HG02970 (cell line): ENCODE measurements at regions not wholly inside any gene's neighbourhood (a gene's known extent, or its start where the extent isn't known, plus 50 kb on each side); places are given as distances from the start of the nearest gene placed in this dataset.
"Not testable (repeated sequence)": the region's sequence is repeated elsewhere in the genome, so short reads cannot be mapped to it uniquely, and the experiment has no call there.

Experiments used
- ATAC-seq: cut with Tn5 transposase; IDR thresholded peaks from one replicate; pipeline ENCODE4 v1.9.1; 2021; ENCODE audit warnings: mild to moderate bottlenecking, moderate library complexity, moderate number of reproducible peaks; ENCODE audit not compliant: unreplicated experiment, low FRiP score

DNA sequence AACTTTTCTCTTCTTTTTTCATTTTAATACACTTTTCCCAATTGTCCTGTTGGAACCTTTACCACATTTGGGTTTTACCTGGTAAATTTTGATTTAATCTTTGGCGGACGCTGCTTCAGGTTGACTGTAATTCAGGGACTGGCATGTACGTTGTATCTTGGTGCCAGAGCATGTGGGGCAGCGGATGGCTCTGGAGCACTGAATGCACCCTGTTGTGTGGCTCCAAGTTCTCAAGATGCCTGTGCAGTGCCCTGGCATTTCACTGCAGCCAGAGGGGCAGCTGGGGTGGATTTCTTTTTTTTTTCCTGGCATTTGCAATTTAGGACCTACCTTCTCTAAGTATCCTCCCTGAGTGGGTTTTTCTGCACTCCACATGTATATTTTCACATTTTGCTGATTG lies 242.2 kb downstream of the BLID start:
- no peak for ATAC-seq

DNA sequence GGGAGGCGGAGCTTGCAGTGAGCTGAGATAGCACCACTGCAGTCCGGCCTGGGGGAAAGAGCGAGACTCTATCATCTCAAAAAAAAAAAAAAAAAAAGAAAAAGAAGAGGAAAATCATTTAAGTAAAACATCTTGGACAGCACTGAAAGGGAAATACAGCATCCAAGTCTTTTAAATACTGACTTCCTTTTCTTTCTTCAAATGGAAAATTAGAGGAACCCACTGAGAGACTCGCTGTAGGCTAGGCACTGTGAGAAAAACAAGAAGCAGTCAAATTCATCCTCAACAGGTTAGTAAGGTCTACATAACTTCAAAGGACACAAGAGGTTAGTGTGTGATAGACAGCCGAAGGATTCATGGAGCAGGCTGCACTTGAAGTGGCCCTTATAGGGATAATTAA lies 243.7 kb downstream of the BLID start:
- ATAC-seq: no peak

DNA sequence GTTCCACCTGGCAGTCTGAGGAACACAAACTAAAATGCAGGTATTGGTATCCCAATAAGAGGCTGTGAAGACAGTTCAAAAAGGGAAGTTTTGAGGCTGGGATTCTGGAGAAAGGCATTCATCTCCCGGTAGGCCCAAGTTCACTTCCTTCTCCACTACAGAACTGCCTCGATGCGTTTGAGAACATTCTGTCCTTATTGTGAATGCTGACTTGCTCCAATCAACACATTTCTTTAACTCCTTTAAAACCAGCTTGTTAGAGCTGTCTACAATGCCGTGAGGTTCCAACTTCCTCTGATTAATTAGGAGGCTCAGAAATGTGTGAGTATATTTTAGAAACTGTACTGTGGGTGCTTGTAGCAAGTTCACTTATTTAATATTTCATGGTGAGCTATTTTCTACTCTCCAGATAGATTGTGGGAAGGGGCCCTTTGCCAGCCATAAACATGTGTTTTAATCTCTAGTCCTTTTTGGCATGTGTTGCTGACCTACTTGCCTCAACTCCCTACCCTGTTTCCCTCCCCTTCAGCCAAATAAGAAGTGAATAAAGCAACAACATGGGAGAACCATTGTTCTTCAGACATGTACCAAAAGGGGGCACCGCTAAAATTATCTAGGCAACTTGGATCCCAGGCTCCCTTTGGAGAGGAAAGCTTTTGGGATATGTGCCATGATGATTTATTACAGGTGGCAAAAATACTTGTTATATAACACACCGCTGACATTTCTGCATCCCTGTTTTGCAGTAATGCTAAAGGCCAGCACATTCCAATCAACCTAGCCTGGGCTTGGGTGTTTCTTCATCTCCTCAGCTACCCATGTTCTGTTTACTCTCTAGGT lies 245.6 kb downstream of the BLID start:
- ATAC-seq: no peak

DNA sequence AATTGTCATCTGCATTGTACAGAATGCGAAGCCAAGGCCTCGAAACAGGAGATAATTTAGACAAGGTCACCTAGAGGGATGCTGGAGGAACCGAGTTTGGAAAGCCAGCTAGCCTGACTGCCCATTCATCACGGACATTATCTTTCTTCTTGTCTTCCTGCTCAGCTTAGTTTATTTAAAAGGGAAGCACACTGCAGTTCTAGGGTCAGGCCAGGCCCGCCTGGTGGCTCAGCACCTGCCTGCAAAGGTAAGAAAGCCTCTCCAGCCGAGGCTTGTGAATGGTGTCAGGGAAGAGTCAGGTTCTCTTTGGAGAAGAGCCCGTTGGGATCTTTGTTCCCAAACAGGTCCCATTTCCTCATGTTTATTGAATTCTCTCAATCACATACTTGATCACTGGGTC lies 246.5 kb downstream of the BLID start:
- no peak for ATAC-seq

DNA sequence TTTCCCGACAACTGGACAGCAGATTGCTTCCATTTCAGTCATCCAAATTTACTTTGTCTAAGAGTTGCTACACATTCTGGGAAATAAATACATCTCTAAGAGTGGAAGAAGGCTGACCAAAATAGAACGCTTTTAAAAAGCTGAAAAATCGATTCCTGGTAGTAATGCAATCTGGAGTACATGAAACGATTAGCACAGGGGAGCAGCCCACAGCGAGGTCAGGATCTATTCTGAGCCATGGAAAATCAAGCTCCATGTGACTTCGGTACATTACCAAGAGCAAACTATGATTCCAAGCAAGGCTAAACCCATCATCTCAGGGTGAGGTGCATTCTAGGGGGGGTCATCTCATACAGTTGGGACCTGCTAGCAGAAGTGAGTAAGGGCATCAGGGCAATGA lies 249.3 kb downstream of the BLID start:
- ATAC-seq: no peak

DNA sequence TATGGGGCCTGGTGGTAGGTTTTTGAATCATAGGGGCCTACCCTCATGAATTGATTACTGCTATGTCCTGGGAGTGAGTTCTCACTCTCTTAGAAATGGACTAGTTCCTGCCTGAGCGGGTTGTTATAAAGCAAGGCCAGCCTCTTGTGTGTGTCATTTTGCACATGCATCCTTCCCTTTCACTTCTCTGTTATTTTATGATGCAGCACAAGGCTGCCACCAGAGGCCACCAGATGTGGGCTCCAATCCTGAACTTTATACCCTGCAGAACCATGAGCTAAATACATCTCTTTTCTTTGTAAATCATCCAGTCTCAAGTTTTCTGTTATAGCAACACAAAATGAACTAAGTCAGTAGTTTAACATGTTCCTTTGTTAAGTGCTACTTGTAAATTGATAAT lies 251.4 kb downstream of the BLID start:
- ATAC-seq: no peak

DNA sequence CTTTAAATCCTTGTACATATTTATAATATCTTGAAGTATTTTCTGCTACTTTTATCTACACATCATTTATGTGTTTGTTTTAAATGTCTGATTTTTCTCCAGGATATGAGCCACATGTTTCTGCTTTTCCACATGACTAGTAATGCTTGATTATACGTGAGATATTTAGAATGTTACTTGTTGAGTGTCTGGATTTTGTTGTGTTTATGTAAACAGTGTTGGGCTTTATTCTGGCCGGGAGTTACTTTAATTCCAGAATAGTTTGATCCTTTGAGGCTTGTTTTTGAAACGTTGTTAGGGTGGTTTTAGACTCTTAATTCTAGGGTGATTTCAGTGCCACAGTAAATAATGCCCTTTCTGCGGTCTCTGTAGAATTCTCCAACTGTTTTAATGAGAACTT lies 252.9 kb downstream of the BLID start:
- no peak for ATAC-seq

DNA sequence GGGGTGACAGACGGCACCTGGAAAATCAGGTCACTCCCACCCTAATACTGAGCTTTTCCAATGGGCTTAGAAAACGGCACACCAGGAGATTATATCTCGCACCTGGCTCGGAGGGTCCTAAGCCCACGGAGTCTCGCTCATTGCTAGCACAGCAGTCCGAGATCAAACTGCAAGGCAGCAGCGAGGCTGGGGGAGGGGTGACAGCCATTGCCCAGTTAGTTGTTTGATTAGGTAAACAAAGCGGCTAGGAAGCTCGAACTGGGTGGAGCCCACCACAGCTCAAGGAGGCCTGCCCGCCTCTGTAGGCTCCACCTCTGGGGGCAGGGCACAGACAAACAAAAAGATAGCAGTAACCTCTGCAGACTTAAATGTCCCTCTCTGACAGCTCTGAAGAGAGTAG lies 260.9 kb downstream of the BLID start:
- not testable (repeated sequence) for ATAC-seq

DNA sequence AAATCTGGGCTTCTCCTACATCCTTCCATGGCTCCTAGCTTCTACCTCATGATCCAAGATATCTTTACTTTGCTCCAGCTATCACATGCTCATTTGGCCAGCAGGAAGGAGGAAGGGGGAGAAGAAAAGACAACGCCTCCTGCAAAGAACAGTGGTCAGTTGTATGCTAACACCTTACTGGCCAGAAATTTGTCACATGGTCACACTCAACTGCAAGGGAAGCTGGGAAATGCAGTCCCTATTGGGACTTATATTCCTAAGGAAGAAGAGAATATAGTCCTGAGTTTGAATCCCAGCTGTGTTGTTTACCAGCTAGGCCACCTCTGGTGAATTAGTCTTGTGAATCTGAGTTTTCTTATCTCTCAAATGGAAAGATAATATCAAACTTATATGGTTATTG lies 272.0 kb downstream of the BLID start:
- ATAC-seq: no peak

DNA sequence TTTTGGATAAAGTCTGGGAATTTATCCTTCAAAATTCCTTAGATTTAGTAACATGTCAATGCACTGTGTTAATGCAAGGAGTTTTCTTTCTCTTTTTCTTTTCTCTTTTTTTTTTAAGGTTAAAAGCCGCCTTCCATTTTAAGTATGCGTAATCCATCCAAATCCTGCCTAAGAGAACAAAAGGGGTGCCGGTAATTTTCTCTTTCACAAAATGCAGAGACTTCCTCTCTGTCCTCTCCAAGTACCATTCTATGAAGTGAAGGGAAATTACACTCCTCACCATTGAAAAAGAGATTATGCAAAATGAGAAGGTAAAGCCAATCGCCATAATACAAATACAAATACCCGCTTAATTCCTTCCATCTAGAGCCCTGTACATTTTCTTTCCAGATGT lies 273.8 kb downstream of the BLID start:
- no peak for ATAC-seq

DNA sequence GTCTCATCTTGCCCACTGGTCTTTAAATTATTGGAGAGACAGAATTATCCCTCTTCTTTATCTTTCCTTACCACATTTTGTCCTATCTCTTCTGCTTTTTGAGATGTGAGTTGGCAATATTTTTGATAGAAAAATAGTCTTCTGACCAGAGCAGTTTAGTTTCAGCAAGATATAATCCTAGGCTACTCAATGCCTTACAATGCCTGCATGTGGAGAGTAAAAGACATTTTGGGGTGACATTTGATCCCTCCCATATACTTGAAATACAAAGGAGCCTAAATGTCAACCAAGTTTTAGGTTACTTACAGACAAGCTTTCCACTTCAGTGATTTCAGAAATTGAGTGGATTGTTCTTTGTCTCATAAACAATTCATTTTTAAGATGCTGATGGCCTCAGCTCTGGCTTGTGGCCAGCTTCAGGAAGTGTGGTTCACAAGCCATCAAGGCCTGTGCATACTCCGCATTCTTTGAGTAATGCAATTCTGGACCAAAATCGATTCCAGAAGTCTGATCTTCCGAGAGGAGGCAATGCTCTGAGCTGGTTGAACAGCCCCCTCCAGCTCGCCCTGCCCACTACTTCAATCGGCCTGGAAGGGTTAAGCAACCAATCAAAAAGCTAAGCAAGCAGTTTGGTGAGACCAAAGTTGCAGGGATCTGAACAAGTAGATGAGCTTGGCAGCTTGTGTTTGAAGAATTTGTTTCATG lies 274.4 kb downstream of the BLID start:
- no peak for ATAC-seq

DNA sequence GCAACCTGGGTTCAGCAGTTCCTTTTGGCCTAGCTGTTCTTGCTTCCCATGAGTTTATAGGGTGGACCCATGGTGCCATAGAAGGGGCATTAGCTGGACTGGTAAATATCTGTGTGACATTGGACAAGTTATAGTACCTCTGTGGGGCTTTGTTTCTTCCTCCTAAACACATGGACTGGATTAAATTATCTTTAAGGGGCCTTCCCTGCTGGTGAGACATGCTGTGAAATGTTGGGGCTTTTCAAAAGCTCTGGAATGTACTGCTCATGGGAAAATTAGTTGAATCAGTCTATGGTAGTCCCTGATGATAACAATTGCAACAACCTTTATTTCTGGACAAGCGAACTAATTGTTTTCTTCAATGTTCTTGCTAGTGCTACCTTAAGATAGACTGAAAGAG lies 276.2 kb downstream of the BLID start:
- ATAC-seq: no peak

DNA sequence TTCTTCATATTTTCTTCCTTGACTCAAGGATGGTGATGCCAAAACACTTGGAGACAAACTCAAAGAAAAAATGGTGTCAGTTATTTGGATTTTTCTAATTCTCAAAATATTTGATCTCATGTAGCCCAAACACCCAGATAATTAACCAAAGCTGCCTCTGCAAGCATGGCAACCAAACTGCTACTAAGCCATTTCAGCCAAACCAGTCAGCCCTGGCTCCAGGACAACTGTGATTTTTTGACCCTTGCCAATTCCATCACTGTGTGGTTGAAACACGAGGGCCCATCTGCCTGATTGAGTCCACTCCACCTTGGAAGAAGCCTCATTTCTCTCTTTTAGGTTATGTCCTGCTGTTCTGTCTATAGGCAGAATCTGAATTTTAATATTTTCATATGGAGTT lies 277.4 kb downstream of the BLID start:
- ATAC-seq: no peak

DNA sequence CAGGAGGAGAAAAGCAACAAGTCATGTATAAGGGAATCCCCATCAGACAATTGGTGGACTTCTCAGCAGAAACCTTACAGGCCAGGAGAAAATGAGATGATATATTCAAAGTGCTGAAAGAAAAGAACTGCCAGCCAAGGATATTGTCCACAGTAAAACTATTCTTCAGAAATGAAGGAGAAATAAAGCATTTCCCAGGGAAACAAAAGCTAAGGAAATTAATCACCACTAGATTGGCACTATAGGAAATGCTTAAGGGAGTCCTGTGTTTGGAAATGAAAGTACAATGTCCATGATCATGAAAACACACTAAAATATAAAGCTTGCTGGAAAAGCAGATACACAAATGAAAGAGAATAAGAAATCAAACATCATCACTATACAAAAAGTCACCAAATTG lies 282.0 kb downstream of the BLID start:
- ATAC-seq: no peak

DNA sequence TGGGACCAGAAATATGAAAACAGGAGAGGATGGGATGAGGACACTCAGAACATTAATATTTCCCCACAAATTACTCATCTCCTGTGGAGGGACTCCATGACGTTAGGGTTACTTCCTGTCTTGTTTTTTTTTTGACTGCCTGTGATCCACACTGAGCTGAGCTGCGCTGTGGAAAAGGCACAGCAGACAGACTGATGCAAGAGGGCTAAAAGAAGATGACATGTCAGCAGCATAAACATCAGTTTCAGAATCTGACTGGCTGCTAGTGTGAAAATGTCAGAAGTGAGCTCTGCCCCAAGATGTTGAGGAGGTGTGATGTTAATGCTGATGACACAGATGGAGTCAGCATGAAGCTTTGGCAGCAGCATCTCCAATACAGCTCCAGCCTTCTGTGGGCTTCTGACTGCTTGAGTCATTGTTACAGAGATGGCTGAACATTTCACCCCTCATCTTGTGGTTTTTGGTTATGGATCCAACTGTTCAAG lies 286.8 kb downstream of the BLID start:
- no peak for ATAC-seq

DNA sequence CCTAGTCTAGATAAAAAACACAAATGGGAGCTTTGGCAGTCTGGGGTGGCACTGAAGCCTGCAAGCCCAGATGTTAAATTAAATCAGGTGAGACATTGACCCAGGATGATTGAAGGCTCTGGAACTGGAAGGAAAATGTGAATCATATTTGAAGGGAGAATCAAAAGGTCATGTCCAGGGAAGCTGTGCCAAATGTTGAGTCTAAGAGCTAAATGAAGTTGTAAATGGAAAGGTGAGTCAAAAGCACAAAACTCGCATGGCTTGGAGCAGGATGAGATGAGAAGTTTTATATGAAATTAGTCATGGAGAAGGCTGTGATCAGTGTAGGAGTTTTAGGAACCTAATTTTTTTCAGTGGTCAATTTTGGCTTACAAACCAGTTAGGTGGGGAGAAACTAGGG lies 301.1 kb downstream of the BLID start:
- no peak for ATAC-seq

DNA sequence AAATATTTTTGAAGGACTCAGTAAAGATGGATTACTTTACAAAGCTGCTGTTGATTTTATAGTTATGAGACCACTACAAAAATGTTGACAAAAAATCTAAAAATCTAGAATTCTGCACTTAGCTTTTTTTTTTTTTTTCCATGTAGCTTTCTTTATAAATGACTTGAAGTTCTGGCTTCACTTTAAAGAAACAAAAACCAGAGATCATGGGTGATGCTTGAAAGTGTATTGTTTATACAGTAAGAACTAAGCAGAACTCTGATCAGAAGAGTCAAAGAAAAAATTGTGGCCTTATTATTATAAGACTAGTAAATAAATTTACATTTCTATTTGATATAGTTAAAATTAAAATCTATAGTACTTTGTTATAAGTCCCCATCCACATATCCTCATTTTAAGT lies 301.7 kb downstream of the BLID start:
- ATAC-seq: no peak

DNA sequence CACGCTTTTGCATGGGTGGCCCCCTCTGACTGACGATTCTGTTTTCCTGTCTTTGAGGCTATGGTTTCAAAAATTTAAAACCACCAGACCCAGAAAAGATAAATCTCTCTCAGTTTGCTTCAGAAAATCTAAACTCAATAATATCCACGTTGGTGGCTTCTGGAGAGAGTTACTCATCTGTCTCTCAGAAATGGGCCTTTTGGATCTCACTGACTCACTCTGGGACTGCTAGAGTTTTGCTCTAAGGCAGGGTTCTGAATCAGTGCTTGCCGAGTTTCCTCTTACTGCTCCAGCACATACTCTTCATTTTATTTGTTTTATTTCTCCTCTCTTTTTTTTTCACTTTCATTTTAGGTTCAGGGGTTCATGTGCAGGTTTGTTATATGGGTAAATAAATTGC lies 305.7 kb downstream of the BLID start:
- ATAC-seq: no peak

DNA sequence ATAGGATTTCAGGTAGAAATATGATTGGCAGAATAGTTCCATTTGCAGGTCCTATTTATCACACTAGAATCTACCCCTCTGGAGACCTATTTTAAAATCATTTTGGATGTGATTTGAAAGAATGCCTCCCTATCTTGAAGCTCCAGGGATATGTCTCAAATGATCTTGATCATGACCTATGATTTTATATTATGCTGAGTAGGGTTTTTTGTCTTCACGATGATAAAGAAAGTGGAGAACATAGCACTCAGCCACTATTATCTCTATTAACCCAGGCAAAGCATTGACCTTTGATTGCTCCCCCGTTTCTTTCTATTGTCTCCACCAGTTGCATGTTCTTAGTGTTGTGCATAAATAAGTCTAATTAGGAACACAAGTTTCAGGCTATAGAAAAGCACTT lies 307.9 kb downstream of the BLID start:
- no peak for ATAC-seq

DNA sequence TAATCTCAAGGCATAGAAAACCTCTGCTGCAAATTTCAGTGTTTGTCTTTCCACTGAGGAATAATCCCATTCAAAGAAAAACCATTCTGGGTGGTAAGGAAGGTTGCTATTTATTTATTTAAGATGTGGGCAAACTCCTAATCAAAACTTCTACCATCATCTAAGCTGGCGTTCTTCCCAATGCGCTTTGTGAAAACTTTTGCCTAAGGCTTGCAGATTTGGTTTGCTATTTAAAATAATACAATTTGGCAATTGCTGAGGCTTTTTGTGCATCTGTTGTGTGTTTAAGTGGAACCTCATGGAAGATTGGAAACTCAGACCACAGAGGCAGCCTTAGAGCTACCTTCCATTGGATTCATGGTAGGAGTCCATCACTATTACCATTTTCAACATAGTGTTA lies 309.0 kb downstream of the BLID start:
- ATAC-seq: no peak

DNA sequence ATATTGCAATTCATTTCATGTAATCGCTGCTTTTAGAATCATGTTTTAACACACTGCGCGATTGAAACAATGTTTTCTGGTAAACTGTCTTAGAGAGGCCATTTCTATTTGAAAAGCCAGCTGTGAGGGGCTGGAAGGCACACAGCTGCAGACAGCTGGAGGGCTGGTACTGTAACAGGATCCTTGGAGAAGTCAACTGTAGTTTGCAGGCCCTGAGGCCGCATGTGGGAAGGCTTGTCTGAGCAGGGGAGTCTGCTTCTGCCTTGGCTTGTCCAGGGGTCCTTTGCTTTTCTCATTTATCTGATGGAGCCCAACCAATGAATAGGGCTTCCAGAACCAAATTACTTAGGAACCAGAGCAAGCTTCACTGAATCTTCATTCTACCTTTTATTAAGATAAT lies 313.5 kb downstream of the BLID start:
- no peak for ATAC-seq

DNA sequence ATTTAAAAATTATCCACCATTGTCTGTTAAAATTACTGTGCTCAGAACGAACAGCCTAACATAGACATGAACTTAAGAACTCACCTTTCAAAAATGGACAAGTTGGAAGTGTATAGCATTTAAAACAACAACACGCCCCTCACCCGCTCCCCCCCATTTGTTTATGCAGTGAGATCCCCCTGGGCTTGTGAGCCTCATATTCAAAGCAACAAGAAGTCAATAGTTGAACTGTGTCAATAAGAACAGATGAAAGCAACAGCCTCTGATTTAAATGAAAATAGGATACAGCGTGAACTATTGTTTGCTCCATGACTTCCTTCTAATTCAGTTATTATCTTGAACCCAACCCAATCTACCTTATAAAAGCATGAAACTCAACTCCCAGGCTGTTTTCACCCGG lies 314.2 kb downstream of the BLID start:
- ATAC-seq: no peak
